Common myeloid progenitor, CD34-positive (primary cell): ENCODE measurements at regions not wholly inside any gene's neighbourhood (a gene's known extent, or its start where the extent isn't known, plus 50 kb on each side); places are given as distances from the start of the nearest gene placed in this dataset.
"Not testable (repeated sequence)": the region's sequence is repeated elsewhere in the genome, so short reads cannot be mapped to it uniquely, and the experiment has no call there.

Experiments used
- CTCF ChIA-PET: fragments of 350-600 bp; sonication (Branson Sonifier 250); formaldehyde crosslinking; loops from one replicate; lab custom pipeline; 2021; ENCODE audit warnings: antibody characterized with exemption; lab: Charles Lee
- POLR2A ChIA-PET: fragments of 350-600 bp; sonication (Branson Sonifier 250); formaldehyde crosslinking; loops from one replicate; lab custom pipeline; 2021; ENCODE audit warnings: antibody characterized with exemption; lab: Charles Lee
- DNase-seq, 3 donors: peaks; one replicate each; pipeline versions ENCODE4 v3.0.0 to v3.0.0-alpha.2; 2013
- H3K27ac ChIP-seq, 2 experiments: 1 replicate in 1 of 2; 2 replicates in 1 of 2; pipeline ENCODE4 v1.7.0; 2013; ENCODE audit warnings: inconsistent platforms in 2 of 2, low read length in 2 of 2, mild to moderate bottlenecking in 2 of 2, low read depth in 1 of 2, moderate library complexity in 1 of 2; ENCODE audit not compliant: severe bottlenecking in 2 of 2, insufficient read depth in 1 of 2, poor library complexity in 1 of 2
- H3K27me3 ChIP-seq, 5 experiments: replicated peaks in 2 of 5; 1 replicate in 3 of 5; 2 replicates in 2 of 5; pipeline versions ENCODE4 v1.6.1 to v1.7.0; 2013; ENCODE audit warnings: low read length in 4 of 5, mild to moderate bottlenecking in 2 of 5, moderate library complexity in 2 of 5, inconsistent platforms in 1 of 5; ENCODE audit not compliant: insufficient read depth in 5 of 5, control insufficient read depth in 4 of 5
- H3K36me3 ChIP-seq, 4 experiments: 1 replicate in 2 of 4; 2 replicates in 2 of 4; pipeline versions ENCODE4 v1.6.1 to v1.7.0; 2013; ENCODE audit warnings: low read length in 3 of 4, control low read depth in 1 of 4, mild to moderate bottlenecking in 1 of 4; ENCODE audit not compliant: control insufficient read depth in 4 of 4, insufficient read depth in 4 of 4
- H3K4me1 ChIP-seq, 4 experiments: 1 replicate in 3 of 4; 2 replicates in 1 of 4; pipeline versions ENCODE4 v1.6.1 to v1.7.1; 2013; ENCODE audit warnings: low read length in 3 of 4, mild to moderate bottlenecking in 3 of 4, control low read depth in 1 of 4, inconsistent platforms in 1 of 4, moderate library complexity in 1 of 4; ENCODE audit not compliant: control insufficient read depth in 4 of 4, insufficient read depth in 4 of 4; ENCODE audit errors: control extremely low read depth in 1 of 4
- H3K4me3 ChIP-seq, 7 experiments: 1 replicate in 4 of 7; 2 replicates in 3 of 7; pipeline versions ENCODE4 v1.5.1 to v1.7.0; 2013; ENCODE audit warnings: mild to moderate bottlenecking in 7 of 7, low read length in 6 of 7, moderate library complexity in 6 of 7, inconsistent platforms in 2 of 7, low read depth in 2 of 7, control low read depth in 1 of 7; ENCODE audit not compliant: insufficient read depth in 4 of 7, control insufficient read depth in 1 of 7; ENCODE audit errors: extremely low read depth in 1 of 7
- H3K9me3 ChIP-seq, 5 experiments: 1 replicate in 4 of 5; 2 replicates in 1 of 5; pipeline versions ENCODE4 v1.6.1 to v1.7.1; 2013; ENCODE audit warnings: low read length in 4 of 5, mild to moderate bottlenecking in 2 of 5, inconsistent platforms in 1 of 5, low read depth in 1 of 5, moderate library complexity in 1 of 5; ENCODE audit not compliant: control insufficient read depth in 4 of 5, insufficient read depth in 2 of 5; ENCODE audit errors: control extremely low read depth in 1 of 5
- WGBS: methylation state at CpG from one replicate; pipeline ENCODE4 v1.1.5; 2013; ENCODE audit not compliant: insufficient coverage; 5-methylcytosine and 5-hydroxymethylcytosine counted together

- 93% methylated on average over 3 of the region's 3 CpGs for WGBS
- H3K36me3 ChIP-seq, result no peaks in the 10 kb centered on the region
These were observed 191.3 kb upstream of the ZNF32 start for GRCh38 chr10:43839973-43840372.

GRCh38 chr10:43834751-43835150, 186.1 kb upstream of the ZNF32 start:
- Histone ChIP-seq H3K27me3 (peaks cover 0 to 11% (median under 1%) of the 10 kb centered on the region in 5 experiments), H3K9me3 (peaks cover 0 to 19% (median 6%) of the 10 kb centered on the region in 5 experiments)
- H3K27ac ChIP-seq, CTCF ChIA-PET, DNase-seq, POLR2A ChIA-PET, H3K4me1 ChIP-seq, H3K36me3 ChIP-seq, H3K4me3 ChIP-seq: not testable (repeated sequence)
- 100% methylated on average over 1 of the region's 2 CpGs for WGBS

More at GRCh38 chr10:43839973-43840372, 191.3 kb upstream of the ZNF32 start:
- Histone ChIP-seq H3K9me3 (peaks cover 0 to 12% (median 6%) of the 10 kb centered on the region in 5 experiments), H3K4me1 (no peaks in the 10 kb centered on the region), H3K27ac (no peak overlapping the region), H3K4me3 (no peak overlapping the region), H3K27me3 (peaks cover 0 to 41% (median 8%) of the 10 kb centered on the region in 5 experiments)
- no peak for DNase-seq
- ChIA-PET POLR2A (no interaction called here), CTCF (no interaction called here)

- H3K27me3 ChIP-seq, result peaks cover 0 to 15% (median 4%) of the 10 kb centered on the region in 5 experiments
- no peak overlapping the region for H3K27ac ChIP-seq
- ChIA-PET POLR2A (no interaction called here), CTCF (no interaction called here)
- WGBS, result 100% methylated on average over 1 of the region's 1 CpG
- no peaks in the 10 kb centered on the region for H3K4me1 ChIP-seq
- peaks cover 0 to 13% (median 0%) of the 10 kb centered on the region in 5 experiments for H3K9me3 ChIP-seq
- no peaks in the 10 kb centered on the region for H3K36me3 ChIP-seq
- no peak for DNase-seq
- H3K4me3 ChIP-seq, result no peak overlapping the region
These were observed 179.2 kb upstream of the ZNF32 start for GRCh38 chr10:43827853-43828252.

- 86% methylated on average over 8 of the region's 22 CpGs for WGBS
- Histone ChIP-seq H3K4me3 (no peak overlapping the region), H3K27me3 (peaks cover 0 to 30% (median 8%) of the 10 kb centered on the region in 5 experiments), H3K4me1 (no peaks in the 10 kb centered on the region), H3K36me3 (no peaks in the 10 kb centered on the region), H3K9me3 (peaks cover 0 to 13% (median 0%) of the 10 kb centered on the region in 5 experiments), H3K27ac (no peak overlapping the region)
- ChIA-PET POLR2A (no interaction called here), CTCF (interaction anchor here (1.0 kb wide), 1 partner anchor 10 kb away, joined by 3 read pairs; no protein-coding TSS in a partner anchor)
- no peak for DNase-seq
These were observed 177.3 kb upstream of the ZNF32 start for GRCh38 chr10:43825984-43826383.

- Histone ChIP-seq H3K4me1 (no peaks in the 10 kb centered on the region), H3K27ac (no peak overlapping the region), H3K9me3 (peaks cover 0 to 13% (median 0%) of the 10 kb centered on the region in 5 experiments), H3K27me3 (peaks cover 0 to 35% (median 8%) of the 10 kb centered on the region in 5 experiments), H3K36me3 (no peaks in the 10 kb centered on the region), H3K4me3 (no peak overlapping the region)
- ChIA-PET CTCF (no interaction called here), POLR2A (no interaction called here)
- 94% methylated on average over 12 of the region's 20 CpGs for WGBS
- no peak for DNase-seq
These were observed 176.7 kb upstream of the ZNF32 start for GRCh38 chr10:43825421-43825820.

- ChIA-PET CTCF (no interaction called here), POLR2A (no interaction called here)
- no peaks in the 10 kb centered on the region for H3K36me3 ChIP-seq
- 96% methylated on average over 4 of the region's 7 CpGs for WGBS
- H3K4me3 ChIP-seq, result no peak overlapping the region
- no peak overlapping the region for H3K27ac ChIP-seq
- DNase-seq, result no peak
- no peaks in the 10 kb centered on the region for H3K4me1 ChIP-seq
- H3K27me3 ChIP-seq, result peaks cover 0 to 39% (median 8%) of the 10 kb centered on the region in 5 experiments
- H3K9me3 ChIP-seq, result peaks cover 0 to 13% (median 0%) of the 10 kb centered on the region in 5 experiments
These were observed 176.3 kb upstream of the ZNF32 start for GRCh38 chr10:43824934-43825333.

GRCh38 chr10:43822631-43823580, 174.2 kb upstream of the ZNF32 start:
- 87% methylated on average over 3 of the region's 4 CpGs for WGBS
- Histone ChIP-seq H3K27ac (no peak overlapping the region), H3K27me3 (peaks cover 0 to 55% (median 10%) of the 10 kb centered on the region in 5 experiments), H3K36me3 (no peaks in the 10 kb centered on the region), H3K9me3 (peaks cover 0 to 6% (median 0%) of the 10 kb centered on the region in 5 experiments), H3K4me3 (no peak overlapping the region), H3K4me1 (no peaks in the 10 kb centered on the region)
- no peak for DNase-seq
- ChIA-PET CTCF (interaction anchor here (1.2 kb wide), 1 partner anchor 62 kb away, joined by 3 read pairs; no protein-coding TSS in a partner anchor), POLR2A (no interaction called here)
